Hypothalamus (tissue), 51 donors: ENCODE measurements at regions not wholly inside any gene's neighbourhood (a gene's known extent, or its start where the extent isn't known, plus 50 kb on each side); places are given as distances from the start of the nearest gene placed in this dataset.

Experiments used
- DNase-seq, 51 donors: peaks; one replicate each; lab custom pipeline; 2025; lab: John Stamatoyannopoulos, UW

DNA sequence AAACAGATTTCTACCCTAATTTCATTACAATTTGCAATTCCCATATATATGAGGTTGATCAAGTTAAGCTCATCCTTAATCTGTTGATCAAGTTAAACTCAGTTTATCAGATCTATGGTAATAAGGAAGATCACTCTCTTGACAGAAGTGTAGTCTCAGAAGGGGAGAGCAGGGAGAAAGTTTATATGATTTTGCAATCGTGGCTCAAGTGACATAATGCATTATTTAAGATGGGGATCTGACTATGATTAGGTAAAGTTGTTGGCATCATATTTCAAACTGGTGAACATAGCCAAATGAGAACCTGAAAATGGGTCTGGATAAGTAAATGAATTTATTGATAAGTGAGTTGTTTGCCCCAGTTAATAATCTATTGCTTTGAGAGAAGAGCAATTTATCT lies 995.3 kb downstream of the OTOL1 start:
- no peak for DNase-seq

- DNase-seq: no peak
Observed at GRCh38 chr3:162492446-162493081, 996.0 kb downstream of the OTOL1 start.

DNA sequence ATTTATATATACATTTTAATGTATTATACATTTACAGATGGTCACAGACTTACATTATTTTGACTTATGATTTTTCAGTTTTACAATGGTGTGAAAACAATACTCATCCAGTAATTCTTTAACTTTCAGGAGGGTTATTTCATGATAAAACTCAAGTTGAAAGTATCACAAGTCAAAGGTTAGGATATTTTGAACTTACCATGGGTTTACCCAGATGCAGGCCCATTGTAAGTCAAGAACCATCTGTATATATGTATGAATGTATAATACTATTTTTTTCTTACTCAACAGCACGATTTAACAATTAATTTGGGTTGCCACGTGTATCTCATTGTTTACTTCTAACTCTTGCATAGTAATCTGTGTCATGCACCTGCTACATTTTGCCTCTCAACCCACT lies 1002.0 kb downstream of the OTOL1 start:
- no peak for DNase-seq

DNA sequence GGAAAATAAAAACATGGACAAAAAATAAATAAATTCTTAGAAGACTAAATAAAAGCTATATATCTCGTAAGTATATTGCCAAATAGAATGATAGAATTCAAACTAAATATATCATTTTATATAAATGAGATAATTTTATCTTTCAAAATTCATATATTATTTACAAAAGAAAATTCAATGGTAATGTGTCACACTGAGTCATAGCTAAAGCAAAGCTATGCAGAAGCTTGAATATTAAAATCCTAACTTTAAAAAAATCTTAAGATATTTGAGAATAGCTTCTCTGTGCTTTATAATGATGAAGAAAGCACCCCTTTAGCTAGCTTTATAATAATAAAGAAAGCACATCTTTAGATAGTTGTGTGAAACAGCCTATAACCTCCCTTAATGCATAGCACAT lies 1010.8 kb downstream of the OTOL1 start:
- DNase-seq: no peak

- DNase-seq: no peak
Observed at GRCh38 chr3:162512488-162512887, 1015.9 kb downstream of the OTOL1 start.

GRCh38 chr3:162517110-162517509 lies 1020.5 kb downstream of the OTOL1 start:
- no peak for DNase-seq

GRCh38 chr3:162521669-162522068 lies 1025.1 kb downstream of the OTOL1 start:
- no peak for DNase-seq

GRCh38 chr3:162525066-162525742 lies 1028.6 kb downstream of the OTOL1 start:
- DNase-seq: peak in 2 of 51 donors; percentile 2 to 6

DNA sequence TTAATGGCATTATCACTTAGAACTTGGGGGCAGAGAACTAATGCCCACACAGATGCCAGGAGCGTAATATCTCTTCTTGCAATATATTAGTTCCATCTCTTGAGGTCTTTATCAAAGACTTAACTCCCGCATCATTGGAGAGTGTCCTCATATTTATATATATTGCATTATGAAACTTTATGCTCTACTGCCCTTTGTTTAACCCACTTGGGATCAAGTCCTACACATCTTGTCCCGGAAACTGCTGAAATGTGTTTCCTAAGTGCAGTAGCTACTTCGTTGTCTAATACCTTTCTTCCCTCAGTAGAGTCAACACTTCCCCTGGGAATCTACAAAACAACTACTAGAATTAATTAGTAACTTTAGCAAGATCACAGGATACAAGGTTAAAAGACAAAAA lies 1029.2 kb downstream of the OTOL1 start:
- DNase-seq: no peak

DNA sequence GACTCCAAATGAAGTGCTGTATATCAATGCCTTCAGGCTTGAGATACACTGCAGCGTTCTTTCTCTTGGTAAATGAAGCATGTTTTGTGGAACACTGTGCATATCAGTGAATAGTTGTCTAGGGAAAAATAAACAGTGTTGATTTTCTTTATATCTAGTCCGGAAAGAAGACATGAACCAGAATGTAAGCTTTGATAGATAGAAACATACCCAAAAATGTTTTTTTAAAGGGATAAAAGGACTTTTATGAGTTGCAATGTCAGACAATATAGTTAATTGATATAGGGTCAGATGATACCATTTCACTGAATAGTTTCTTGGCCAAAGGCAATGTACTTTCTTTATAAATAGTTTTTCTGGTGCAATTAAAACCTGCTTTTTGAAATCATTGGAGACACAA lies 1037.8 kb downstream of the OTOL1 start:
- DNase-seq: no peak

DNA sequence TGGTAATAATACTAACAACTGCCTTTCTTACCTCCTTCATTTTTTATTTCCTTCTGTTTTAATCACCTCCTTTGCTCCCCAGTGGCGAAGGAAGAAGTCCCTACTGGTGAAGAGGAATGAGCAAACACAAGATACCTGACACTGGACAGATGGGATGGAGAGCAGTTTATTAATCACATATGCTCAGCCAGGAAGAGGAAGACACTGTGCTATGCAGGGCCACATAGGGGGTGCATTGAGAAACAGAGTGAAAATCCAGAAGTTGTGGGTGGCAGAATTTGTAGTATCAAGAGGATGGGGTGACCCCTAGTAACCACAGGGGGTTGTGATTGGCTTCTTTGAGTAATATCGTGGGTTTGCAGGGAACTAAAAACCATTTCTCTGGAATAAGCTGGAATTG lies 1041.9 kb downstream of the OTOL1 start:
- no peak for DNase-seq

DNA sequence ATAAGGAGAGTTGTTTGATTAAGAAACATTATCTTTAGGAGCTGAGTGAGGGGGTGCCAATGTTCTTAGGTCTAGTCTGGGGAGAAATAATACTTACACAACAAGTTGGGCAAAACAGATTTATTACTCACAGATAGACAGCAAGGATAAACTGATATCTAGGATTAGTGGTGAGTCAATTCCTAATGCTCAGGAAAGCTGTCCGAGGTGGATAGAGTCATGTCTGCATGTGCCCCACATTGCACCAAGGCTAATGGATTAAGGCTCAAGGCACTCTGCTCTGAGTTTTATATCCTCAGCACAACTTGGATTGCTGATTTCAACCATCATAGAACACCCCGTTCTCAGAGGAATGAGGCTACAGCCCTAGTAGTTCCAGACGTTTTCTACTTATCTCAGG lies 1042.3 kb downstream of the OTOL1 start:
- DNase-seq: no peak

DNA sequence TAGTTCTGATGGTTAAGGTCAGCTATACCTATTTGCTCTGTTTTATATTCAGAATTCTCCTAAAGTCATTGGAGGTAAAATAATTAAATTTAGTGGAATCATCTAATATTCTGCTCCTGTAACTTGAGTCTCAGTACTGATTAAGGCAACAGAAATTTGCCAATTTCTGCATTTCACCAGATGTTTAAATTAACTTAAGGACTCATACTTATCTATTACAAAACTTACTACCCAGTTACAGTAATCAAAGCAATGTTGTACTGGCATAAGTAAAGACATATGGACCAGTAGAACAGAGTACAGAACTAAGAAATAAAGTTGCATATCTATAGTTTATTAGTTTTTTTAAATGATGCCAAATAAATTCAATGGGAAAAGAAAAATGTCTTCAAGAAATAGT lies 1043.8 kb downstream of the OTOL1 start:
- no peak for DNase-seq

GRCh38 chr3:162541923-162542322 lies 1045.3 kb downstream of the OTOL1 start:
- no peak for DNase-seq

DNA sequence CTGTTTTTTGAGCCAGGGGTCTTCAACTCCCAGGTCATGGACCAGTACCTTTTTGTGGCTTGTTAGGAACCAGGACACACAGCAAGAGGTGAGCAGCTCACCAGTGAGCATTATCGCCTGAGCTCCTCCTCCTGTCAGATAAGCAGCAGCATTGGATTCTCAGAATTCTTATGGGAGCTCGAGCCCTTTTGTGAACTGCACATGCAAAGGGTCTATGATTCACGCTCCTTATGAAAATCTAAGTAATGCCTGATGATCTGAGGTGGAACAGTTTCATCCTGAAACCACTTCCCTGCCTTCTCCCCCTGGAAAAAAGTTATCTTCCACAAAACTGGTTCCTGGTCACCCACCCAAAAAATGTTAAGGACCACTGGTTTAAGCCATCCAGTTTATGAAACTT lies 1047.6 kb downstream of the OTOL1 start:
- DNase-seq: no peak

DNA sequence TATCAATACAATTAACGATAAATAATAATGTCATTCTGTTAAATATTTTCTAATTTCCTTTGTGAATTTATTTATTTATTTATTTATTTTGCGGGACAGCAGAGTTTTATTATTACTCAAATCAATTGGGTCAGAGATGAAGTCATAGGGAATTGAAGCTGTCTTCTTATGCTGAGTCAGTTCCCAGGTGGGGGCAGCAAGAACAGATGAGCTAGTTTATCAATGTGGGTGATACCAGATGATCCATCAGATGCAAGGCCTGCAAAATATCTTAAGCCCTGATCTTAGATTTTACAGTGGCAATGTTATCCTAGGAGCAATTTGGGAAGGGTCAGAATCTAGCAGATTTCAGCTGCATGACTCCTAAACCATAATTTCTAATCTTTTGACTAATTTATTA lies 1050.3 kb downstream of the OTOL1 start:
- DNase-seq: no peak

DNA sequence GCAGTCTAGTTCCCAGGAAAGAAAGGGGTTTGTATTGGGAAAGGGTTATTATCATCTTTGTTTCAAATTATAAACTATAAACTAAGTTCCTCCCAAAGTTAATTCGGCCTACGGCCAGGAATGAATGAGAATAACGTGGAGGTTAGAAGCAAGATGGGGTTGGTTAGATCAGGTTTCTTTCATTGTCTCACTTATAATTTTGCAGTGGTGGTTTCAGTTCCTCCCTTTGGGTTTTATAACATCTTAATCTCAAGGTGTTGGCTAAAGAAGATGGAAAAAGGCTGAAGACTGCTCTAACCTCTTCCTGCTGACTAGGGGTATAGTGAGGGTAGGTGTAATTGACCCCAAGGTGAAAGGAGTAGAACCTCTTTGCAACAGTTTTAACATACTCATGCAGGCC lies 1050.7 kb downstream of the OTOL1 start:
- DNase-seq: no peak

- no peak for DNase-seq
Observed at GRCh38 chr3:162555761-162556160, 1059.2 kb downstream of the OTOL1 start.

DNA sequence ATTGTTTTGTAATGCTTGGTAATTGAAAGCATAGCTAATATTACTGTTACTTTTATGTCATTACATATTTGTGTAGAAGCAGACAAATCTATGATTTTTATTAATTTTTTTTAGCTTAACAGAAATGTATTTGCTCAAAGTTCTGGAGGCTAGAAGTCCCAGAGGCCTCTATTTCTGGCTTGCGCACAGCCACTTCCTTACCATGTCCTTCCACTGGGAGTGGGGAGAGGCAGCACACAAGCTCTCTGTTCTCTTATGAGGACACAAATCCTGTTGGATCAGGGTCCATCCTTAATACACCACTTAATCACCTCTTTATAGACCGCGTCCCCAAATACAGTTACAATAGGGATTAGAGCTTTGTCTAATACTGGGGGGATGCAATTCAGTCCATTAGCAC lies 1061.4 kb downstream of the OTOL1 start:
- no peak for DNase-seq

DNA sequence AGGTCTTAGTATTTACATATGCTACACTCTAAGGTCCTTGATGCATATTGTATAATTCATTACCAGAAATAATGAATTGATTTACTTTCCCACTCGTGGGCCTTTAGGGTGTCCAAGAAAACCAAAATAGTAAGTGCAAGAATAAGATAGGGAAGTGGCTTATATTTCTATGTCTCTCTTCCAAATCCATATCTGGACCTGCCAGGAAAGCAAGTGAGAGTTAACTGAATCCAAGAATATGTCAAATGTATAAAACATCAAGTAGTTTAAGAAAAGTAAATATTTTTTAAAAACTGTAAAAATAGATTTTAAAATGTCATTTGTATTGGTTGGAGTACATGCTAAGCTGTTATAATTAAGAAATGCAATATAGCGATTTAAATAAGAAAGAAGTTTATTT lies 1072.1 kb downstream of the OTOL1 start:
- DNase-seq: no peak

DNA sequence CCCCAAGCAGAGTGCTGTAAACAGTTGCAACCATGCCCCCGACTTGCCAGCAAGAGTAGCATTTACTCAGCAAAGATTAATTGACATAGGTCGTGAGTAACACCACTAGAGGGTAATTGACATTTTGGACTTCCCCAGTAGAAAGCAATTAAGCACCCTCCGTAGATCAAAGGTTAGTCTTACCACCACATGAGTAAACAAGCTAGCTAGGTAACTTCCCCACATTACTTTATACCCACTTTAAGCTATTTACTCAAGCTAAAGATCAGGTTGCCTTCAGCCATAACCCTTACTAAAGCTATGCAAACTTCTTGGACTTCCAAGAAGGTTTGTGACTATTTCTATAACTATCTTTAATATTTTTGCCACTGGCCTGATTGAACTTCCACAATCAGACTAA lies 1072.7 kb downstream of the OTOL1 start:
- no peak for DNase-seq

- no peak for DNase-seq
Observed at GRCh38 chr3:162584986-162585385, 1088.4 kb downstream of the OTOL1 start.

- no peak for DNase-seq
Observed at GRCh38 chr3:162586591-162586990, 1090.0 kb downstream of the OTOL1 start.
